Stimulated activated naive CD8-positive, alpha-beta T cell treated with anti-CD3 and anti-CD28 coated beads, Interleukin-15, Interleukin-2, amounts not matched to agents 100 U/mL and 50 U/mL, for 24 hours (primary cell): ENCODE measurements at regions not wholly inside any gene's neighbourhood (a gene's known extent, or its start where the extent isn't known, plus 50 kb on each side); places are given as distances from the start of the nearest gene placed in this dataset.
A peak's percentile ranks its signal among the peaks of the same experiment; 100 is the strongest.
"Not testable (repeated sequence)": the region's sequence is repeated elsewhere in the genome, so short reads cannot be mapped to it uniquely, and the experiment has no call there.

Experiments
- ATAC-seq: fragments of 150-1000 bp; cut with Tn5 transposase; one replicate; pipeline ENCODE4 v1.10.0; 2021
- DNase-seq: peaks from one replicate; pipeline ENCODE4 v3.0.0; 2021

DNA sequence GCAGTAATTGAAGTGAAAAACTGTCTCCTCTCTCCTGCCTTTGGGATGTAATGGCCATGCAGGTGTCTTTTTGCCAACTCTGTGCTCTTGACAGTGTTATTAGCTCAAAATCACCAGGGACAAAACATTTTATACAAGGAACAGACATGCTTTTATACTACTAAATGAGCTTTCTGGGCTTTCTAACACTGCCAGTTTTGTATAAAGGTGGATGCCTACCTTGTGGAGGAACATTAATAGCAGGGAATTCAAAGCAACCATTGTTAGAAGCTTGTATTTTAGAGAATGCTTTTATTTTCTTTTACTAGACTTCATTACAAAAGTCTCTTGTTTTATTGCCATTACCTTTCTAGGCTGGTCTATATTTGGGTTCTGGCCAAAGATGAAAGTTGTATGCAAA lies 54.7 kb upstream of the ARSJ start:
- ATAC-seq, result no peak
- DNase-seq, result no peak

DNA sequence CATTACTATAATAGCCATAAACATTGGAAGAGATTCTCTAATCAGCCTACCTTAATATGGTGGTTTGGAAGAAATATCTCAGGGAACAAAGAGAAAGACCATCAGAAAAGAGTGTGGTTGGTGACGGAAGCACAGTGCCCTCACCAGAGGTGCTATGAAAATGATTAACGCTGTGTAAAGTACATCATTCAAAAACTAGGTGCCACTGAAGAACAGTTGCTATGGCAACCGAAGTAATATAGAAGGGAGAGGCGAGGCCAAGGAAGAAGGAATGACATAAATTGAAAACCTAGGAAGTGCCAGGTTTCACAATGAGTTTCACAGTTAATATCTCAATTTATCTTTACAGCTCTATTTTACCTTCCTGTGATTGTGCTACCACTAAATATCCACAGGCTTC lies 57.0 kb upstream of the ARSJ start:
- ATAC-seq (no peak), DNase-seq (no peak)

DNA sequence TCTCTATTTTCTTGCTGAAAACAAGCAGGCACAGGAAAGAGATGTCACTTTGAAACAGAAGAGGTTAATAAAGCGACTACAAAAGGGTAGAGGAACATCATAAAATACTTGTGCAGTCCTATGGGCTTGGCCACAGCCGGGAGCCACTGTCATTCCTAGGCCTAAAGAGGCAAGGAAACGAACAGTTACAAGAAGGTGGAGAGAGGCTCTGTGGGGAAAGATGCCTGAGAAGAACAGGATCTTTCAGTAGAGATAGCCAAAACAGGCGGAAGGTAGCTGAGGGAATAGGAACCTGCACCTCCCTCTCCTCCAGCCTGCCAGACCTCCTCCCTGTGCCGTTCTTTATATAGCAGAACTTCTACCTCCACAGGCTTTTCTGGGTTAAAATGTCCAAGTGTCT lies 57.4 kb upstream of the ARSJ start:
- ATAC-seq (no peak), DNase-seq (no peak)

DNA sequence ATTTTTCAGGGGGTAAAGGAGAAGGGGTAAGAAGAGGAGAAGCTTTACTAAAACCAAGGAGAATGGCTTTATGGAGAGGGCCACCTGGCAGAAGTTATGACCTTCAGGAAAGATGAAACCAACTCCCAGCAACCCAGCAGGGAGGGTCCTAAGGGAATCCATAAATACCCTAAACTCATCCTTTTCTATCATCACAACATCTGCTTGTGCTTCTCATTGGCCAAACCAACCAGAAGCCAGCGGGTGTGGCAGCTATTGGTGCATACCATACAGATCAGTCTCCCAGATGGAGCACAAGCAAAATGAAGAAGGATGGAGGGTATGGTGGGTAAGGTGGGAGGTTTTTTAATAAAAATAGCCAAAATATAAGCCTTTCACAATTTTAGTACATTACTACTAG lies 58.5 kb upstream of the ARSJ start:
- no peak for DNase-seq
- ATAC-seq, result no peak

DNA sequence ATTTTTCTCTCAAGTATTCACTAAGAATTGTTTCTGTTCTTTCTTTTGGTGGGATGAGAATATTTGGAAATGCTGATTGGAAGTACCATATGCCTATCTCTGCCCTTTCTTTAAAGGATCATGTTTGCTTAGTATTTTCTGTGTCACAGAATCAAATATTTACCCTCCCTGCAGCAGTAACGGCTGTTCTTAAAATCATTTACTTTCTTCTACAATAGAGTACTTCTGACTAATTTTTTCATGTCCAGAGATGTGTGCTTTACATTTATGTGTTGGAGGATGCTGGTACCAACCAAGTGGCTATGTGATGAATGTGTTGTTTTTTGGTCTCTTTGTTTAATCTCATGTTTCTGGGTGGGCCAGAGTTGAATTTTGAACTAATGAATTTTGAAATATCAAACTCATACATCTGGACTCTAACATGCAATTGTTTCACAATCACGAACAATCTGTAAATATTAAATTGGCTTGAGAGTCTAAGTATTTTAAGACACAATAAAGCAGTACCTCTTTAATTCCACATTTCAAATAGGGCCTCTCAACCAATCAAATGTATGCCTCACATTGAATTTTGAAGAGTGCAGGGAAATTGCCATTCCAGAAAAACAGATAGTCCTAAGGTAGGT lies 59.4 kb upstream of the ARSJ start:
- no peak for ATAC-seq
- DNase-seq, result no peak

DNA sequence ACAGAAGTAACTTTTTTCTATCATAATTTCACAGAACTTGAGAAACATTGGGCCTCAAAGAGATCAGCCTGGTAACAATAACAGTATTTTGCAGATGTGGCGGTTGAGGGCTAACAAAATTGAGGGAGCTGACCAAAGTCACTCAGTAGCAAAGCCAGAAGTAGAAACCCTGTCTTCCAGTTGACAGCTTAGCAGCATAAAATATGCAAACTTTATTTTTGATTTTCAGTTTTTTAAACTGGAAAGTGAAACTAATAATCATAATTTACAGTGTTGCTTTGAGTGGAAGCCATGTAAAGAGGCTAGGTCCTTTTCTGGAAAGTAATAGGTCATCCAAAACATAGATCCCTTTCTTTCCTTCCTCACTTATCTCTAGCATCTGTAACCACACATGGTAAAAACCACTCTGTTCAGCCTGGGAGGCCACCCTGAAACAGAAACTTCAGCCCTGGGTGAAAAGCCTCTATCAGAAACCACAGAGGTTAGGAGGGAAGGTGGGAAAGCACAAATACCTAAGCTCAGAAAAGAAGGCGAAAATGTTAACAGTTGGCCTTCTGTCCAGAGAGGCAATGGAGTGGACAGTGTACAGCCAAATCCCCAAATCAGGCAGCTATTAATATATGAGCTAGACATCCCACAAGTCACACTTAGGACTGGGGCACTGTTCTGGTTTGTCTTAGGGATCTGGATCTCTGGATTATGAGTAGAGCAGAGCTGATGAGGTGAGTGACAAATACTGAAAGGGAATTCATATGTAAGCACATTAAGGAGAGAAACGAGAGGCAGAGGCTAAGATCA lies 61.1 kb upstream of the ARSJ start:
- no peak for DNase-seq
- ATAC-seq, result peak; percentile 59

DNA sequence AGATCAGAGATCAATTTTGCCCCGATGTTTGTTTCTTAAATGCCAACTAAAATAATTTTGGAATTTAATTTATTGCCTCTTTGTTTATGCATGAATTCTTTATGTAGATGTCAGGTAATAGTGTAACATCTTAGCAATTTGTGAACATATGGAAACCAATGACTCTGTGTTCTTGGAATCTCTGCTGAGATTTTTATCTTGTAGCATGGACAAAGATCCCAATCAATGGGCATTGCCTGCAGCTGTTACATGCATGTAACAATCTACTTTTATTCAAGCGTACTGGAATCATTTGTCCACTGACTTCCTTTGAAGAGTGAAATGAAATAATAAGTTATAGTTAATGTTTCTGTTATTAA lies 61.6 kb upstream of the ARSJ start:
- ATAC-seq (no peak), DNase-seq (no peak)

- DNase-seq (no peak), ATAC-seq (no peak)
Measured at GRCh38 chr4:114043116-114043515, 63.7 kb upstream of the ARSJ start.

DNA sequence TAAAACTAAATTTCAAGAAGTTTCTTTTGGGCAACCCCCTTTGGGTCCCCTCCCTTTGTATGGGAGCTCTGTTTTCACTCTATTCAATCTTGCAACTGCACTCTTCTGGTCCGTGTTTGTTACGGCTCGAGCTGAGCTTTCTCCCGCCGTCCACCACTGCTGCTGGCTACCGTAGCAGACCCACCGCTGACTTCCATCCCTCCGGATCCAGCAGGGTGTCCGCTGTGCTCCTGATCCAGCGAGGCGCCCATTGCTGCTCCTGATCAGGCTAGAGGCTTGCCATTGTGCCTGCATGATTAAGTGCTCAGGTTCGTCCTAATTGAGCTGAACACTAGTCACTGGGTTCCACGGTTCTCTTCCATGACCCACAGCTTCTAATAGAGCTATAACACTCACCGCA lies 64.9 kb upstream of the ARSJ start:
- not testable (repeated sequence) for ATAC-seq, DNase-seq

GRCh38 chr4:114046331-114046730 lies 66.9 kb upstream of the ARSJ start:
- DNase-seq (no peak), ATAC-seq (no peak)

DNA sequence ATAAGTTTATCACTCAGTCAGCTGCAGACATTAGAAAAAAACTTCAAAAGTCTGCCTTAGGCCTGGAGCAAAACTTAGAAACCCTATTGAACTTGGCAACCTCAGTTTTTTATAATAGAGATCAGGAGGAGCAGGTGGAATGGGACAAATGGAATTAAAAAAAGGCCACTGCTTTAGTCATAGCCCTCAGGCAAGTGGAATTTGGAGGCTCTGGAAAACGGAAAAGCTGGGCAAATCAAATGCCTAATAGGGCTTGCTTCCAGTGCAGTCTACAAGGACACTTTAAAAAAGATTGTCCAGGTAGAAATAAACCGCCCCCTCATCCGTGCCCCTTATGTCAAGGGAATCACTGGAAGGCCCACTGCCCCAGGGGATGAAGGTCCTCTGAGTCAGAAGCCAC lies 68.7 kb upstream of the ARSJ start:
- not testable (repeated sequence) for DNase-seq, ATAC-seq

DNA sequence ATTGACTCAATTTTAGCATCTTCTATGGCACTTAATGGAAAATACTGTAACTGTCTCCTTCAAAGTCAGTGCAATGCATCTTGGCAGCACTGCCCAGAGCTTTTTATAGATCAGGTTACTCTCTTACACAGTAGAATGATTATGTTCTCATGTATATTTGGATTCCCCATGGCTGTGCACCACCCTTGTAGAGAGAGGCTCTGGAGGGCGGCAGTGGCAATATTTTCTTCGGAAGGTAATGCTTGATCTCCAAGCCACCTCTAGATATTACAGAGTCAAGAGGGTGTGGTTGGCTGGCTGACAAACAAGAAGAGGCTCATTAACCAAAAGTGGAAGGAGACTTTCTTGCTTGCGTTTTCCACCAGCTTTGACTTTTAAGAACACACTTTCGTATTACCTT lies 72.8 kb upstream of the ARSJ start:
- ATAC-seq, result no peak
- DNase-seq, result no peak

DNA sequence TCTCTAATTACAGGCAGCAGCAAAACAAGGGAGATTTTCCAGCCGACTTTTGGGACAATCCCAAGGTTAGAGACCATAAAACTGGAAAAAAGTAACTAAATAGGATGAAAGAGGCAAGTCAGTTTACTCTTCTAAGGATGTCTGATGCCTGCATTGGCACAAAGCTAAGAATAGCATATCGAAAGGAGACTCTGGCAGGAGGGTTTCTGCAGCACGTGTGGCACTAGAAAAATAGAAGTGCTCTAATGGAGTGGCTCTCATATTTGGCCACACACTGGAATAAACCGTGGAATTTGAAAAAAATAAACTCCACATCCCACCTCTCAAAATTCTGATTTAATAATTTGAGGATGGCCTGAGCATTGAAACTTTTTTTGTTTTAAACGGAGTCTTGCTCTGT lies 77.2 kb upstream of the ARSJ start:
- ATAC-seq (no peak), DNase-seq (no peak)

DNA sequence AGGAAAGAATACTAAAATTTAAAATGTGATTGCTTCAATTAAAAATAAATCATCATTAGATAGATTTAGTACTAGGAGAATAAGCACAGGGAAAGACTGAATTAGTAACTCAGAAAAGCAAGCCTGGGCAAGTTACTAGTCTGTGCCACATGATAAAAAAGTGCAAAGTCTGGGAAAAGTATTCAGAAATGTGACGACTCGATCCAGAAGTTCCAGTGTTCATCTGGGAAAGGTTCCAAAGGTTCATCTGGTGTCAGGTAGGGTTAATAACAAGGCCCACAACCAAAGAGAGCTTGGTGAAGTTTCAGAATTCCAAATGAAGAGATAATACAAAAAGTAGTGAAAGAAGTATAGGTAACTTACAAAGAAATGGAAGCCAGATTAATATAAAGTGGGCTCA lies 78.3 kb upstream of the ARSJ start:
- ATAC-seq, result no peak
- DNase-seq, result no peak

DNA sequence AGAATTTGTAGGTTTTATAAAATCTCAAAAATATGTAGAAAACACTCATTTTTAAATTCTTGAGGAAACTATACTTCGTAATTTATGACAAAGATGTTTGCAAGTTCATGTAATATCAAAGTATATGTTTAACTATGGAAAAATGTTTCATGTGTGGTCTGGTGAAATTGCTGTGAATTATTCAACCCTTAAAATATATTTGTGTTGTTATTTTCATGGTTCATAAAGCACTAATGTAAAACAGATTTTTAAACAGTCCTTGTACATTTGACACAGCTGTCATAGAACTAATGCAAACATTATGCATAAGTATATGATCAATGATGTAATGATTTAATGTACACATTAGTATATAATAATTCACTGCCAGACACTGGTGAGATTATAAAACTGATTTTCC lies 83.1 kb upstream of the ARSJ start:
- no peak for ATAC-seq

DNA sequence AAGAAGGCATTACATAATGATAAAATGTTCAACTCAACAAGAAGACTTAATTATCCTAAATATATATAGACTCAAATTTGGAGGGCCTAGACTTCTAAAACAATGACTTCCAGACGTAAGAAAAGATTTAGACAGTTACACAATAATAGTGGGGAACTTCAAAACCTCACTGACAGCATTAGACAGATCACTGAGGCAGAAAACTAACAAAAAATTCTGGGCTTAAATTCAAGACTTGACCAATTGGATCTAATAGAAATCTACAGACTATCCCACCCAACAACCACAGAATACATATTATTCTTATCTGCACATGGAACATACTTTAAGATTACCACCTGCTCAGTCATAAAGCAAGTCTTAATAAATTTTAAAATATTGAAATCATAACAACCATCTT lies 93.3 kb upstream of the ARSJ start:
- ATAC-seq, result no peak
- DNase-seq, result no peak

More for the DNA sequence above, 83.1 kb upstream of the ARSJ start:
- DNase-seq, result no peak

GRCh38 chr4:114076899-114077570 lies 97.6 kb upstream of the ARSJ start:
- ATAC-seq (no peak), DNase-seq (no peak)

- ATAC-seq (no peak), DNase-seq (no peak)
Measured at GRCh38 chr4:114077610-114078009, 98.2 kb upstream of the ARSJ start.

DNA sequence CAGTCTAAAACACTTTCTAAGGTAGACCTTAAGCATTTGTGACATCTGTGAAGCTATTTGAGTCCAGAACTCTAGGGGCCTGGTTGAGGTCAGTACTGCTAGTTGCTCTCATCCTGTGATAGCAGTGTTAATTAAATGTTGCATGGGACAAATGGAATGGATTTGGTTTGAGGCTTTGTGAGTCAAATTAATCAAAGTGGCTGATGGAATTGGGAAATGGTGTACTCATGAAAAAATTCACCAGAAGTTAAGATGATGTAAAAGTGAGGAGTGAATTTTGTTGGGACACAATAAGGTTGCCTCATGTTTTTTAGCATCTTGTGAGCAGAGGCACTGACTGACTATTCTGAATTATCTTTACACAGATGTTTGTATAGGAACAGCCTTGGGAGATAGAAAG lies 99.2 kb upstream of the ARSJ start:
- no peak for DNase-seq
- no peak for ATAC-seq

GRCh38 chr4:114081783-114082182 lies 102.3 kb upstream of the ARSJ start:
- ATAC-seq (no peak), DNase-seq (no peak)

DNA sequence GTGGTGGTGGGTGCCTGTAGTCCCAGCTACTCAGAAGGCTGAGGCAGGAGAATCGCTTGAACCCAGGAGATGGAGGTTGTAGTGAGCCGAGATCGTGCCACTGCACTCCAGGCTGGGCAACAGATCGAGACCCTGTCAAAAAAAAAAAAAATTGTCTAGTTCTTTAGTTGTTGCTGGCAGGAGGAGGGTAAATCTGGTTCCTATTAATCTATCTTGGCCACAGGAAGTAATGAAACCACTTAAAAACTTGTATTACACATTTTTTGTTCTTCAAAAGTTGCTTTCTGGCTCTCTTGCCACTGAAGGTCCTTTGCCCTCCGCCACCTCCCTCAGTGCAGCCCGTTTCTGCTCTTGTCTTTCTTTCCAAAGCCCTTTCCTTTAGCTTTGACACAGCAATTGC lies 102.9 kb upstream of the ARSJ start:
- no peak for ATAC-seq
- DNase-seq, result no peak

- no peak for ATAC-seq
Measured at GRCh38 chr4:114085611-114086345, 106.3 kb upstream of the ARSJ start.

More at GRCh38 chr4:114085611-114086345, 106.3 kb upstream of the ARSJ start:
- DNase-seq, result no peak
